SK-N-SH treated with all-trans-retinoic acid at 6 μM for 48 hours (cell line): ENCODE measurements at regions not wholly inside any gene's neighbourhood (a gene's known extent, or its start where the extent isn't known, plus 50 kb on each side); places are given as distances from the start of the nearest gene placed in this dataset.

Experiments used
- ATAC-seq: fragments of 200-7000 bp; cut with Tn5 transposase; 3 replicates; pipeline ENCODE4 v1.9.1; 2020; ENCODE audit warnings: mild to moderate bottlenecking, moderate library complexity
- ARNTL ChIP-seq: fragments of 450-650 bp; formaldehyde crosslinking; IDR thresholded peaks from 2 replicates; pipeline ENCODE4 v1.5.0; 2020; ENCODE audit warnings: low read depth, mild to moderate bottlenecking, moderate library complexity, borderline replicate concordance
- BACH2 ChIP-seq: fragments of 250-450 bp; sonication (Bioruptor Pico); IDR thresholded peaks from 2 replicates; pipeline ENCODE4 v1.9.0; 2021; ENCODE audit warnings: mild to moderate bottlenecking, borderline replicate concordance
- CREB5 ChIP-seq: fragments of 250-450 bp; sonication (Bioruptor Pico); IDR thresholded peaks from 2 replicates; pipeline ENCODE4 v1.5.1; 2020; ENCODE audit warnings: low read depth, mild to moderate bottlenecking, moderate library complexity
- CSDC2 ChIP-seq: fragments of 250-450 bp; sonication (Bioruptor Pico); IDR thresholded peaks from 2 replicates; pipeline ENCODE4 v1.5.0; 2020; ENCODE audit warnings: mild to moderate bottlenecking, moderate library complexity
- ESRRG ChIP-seq: fragments of 250-450 bp; sonication (Bioruptor Pico); IDR thresholded peaks from 2 replicates; pipeline ENCODE4 v1.6.1; 2021; ENCODE audit warnings: mild to moderate bottlenecking
- GLIS3 ChIP-seq: fragments of 250-450 bp; sonication (Bioruptor Pico); IDR thresholded peaks from 2 replicates; pipeline ENCODE4 v1.5.0; 2020; ENCODE audit warnings: mild to moderate bottlenecking, moderate library complexity
- ISL1 ChIP-seq: fragments of 250-450 bp; sonication (Bioruptor Pico); IDR thresholded peaks from 2 replicates; pipeline ENCODE4 v2.1.2; 2022; ENCODE audit warnings: mild to moderate bottlenecking, moderate library complexity
- OSR1 ChIP-seq: fragments of 250-450 bp; sonication (Bioruptor Pico); IDR thresholded peaks from 2 replicates; pipeline ENCODE4 v1.8.0; 2022; ENCODE audit warnings: moderate library complexity, mild to moderate bottlenecking, inconsistent platforms
- PATZ1 ChIP-seq: fragments of 250-450 bp; sonication (Bioruptor Pico); IDR thresholded peaks from 2 replicates; pipeline ENCODE4 v1.8.0; 2020; ENCODE audit warnings: mild to moderate bottlenecking, moderate library complexity, borderline replicate concordance
- POU6F1 ChIP-seq: fragments of 250-450 bp; sonication (Bioruptor Pico); IDR thresholded peaks from 2 replicates; pipeline ENCODE4 v1.8.0; 2021; ENCODE audit warnings: low read depth, mild to moderate bottlenecking, moderate library complexity, borderline replicate concordance
- PPARA ChIP-seq: fragments of 250-450 bp; sonication (Bioruptor Pico); IDR thresholded peaks from 2 replicates; pipeline ENCODE4 v1.5.0; 2020; ENCODE audit warnings: mild to moderate bottlenecking, borderline replicate concordance
- RARB ChIP-seq: fragments of 250-450 bp; sonication (Bioruptor Pico); IDR thresholded peaks from 2 replicates; pipeline ENCODE4 v1.8.0; 2021; ENCODE audit warnings: mild to moderate bottlenecking, moderate library complexity
- SNAI2 ChIP-seq: fragments of 250-450 bp; sonication (Bioruptor Pico); IDR thresholded peaks from 2 replicates; pipeline ENCODE4 v1.5.0; 2020; ENCODE audit warnings: mild to moderate bottlenecking, moderate library complexity
- TCF4 ChIP-seq: fragments of 250-450 bp; sonication (Bioruptor Pico); IDR thresholded peaks from 2 replicates; pipeline ENCODE4 v1.8.0; 2021; ENCODE audit warnings: mild to moderate bottlenecking, moderate library complexity, borderline replicate concordance
- TOX ChIP-seq: fragments of 250-450 bp; sonication (Bioruptor Pico); IDR thresholded peaks from 2 replicates; pipeline ENCODE4 v1.8.0; 2021; ENCODE audit warnings: mild to moderate bottlenecking, moderate library complexity, borderline replicate concordance
- ZC3H10 ChIP-seq: fragments of 250-450 bp; sonication (Bioruptor Pico); IDR thresholded peaks from 2 replicates; pipeline ENCODE4 v1.5.1; 2021; ENCODE audit warnings: mild to moderate bottlenecking, moderate library complexity
- ZFP3 ChIP-seq: fragments of 250-450 bp; sonication (Bioruptor Pico); IDR thresholded peaks from 2 replicates; pipeline ENCODE4 v1.5.0; 2020; ENCODE audit warnings: mild to moderate bottlenecking, moderate library complexity
- ZFP30 ChIP-seq: fragments of 450-650 bp; formaldehyde crosslinking; IDR thresholded peaks from 2 replicates; pipeline ENCODE4 v1.5.0; 2022; ENCODE audit warnings: mild to moderate bottlenecking, moderate library complexity
- ZNF565 ChIP-seq: fragments of 450-650 bp; formaldehyde crosslinking; conservative IDR thresholded peaks from 2 replicates; pipeline ENCODE4 v1.5.0; 2020; ENCODE audit warnings: low read depth, mild to moderate bottlenecking, moderate library complexity
- ZNF70 ChIP-seq: fragments of 450-650 bp; formaldehyde crosslinking; IDR thresholded peaks from 2 replicates; pipeline ENCODE4 v1.5.0; 2020; ENCODE audit warnings: mild to moderate bottlenecking, moderate library complexity
- TF ChIP-seq, protein P1 (sequence below): fragments of 250-450 bp; sonication (Bioruptor Pico); IDR thresholded peaks from 2 replicates; pipeline ENCODE4 v1.5.1; 2021; ENCODE audit warnings: mild to moderate bottlenecking, moderate library complexity

GRCh38 chr12:28650906-28651305, 460.6 kb downstream of the CCDC91 start:
- no peak for ATAC-seq
- TF ChIP-seq GLIS3 (CRISPR knock-in tag), result no peak
- no peak for TF ChIP-seq CREB5 (CRISPR knock-in tag)
- TF ChIP-seq ARNTL, result no peak
- TF ChIP-seq POU6F1 (CRISPR knock-in tag), result no peak
- TF ChIP-seq ZNF70 (CRISPR knock-in tag), result no peak
- no peak for TF ChIP-seq OSR1 (CRISPR knock-in tag)
- no peak for TF ChIP-seq ZNF565 (CRISPR knock-in tag)
- TF ChIP-seq CSDC2 (CRISPR knock-in tag), result no peak
- TF ChIP-seq ZC3H10 (CRISPR knock-in tag), result no peak
- no peak for TF ChIP-seq ZFP30 (CRISPR knock-in tag)
- TF ChIP-seq, protein P1, sequence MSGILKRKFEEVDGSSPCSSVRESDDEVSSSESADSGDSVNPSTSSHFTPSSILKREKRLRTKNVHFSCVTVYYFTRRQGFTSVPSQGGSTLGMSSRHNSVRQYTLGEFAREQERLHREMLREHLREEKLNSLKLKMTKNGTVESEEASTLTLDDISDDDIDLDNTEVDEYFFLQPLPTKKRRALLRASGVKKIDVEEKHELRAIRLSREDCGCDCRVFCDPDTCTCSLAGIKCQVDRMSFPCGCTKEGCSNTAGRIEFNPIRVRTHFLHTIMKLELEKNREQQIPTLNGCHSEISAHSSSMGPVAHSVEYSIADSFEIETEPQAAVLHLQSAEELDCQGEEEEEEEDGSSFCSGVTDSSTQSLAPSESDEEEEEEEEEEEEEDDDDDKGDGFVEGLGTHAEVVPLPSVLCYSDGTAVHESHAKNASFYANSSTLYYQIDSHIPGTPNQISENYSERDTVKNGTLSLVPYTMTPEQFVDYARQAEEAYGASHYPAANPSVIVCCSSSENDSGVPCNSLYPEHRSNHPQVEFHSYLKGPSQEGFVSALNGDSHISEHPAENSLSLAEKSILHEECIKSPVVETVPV, result no peak
- no peak for TF ChIP-seq BACH2 (CRISPR knock-in tag)
- no peak for TF ChIP-seq ESRRG (CRISPR knock-in tag)
- TF ChIP-seq PATZ1 (CRISPR knock-in tag), result no peak
- no peak for TF ChIP-seq TCF4 (CRISPR knock-in tag)
- no peak for TF ChIP-seq RARB (CRISPR knock-in tag)
- no peak for TF ChIP-seq ZFP3 (CRISPR knock-in tag)
- no peak for TF ChIP-seq TOX (CRISPR knock-in tag)
- no peak for TF ChIP-seq ISL1 (CRISPR knock-in tag)
- TF ChIP-seq PPARA (CRISPR knock-in tag), result no peak

DNA sequence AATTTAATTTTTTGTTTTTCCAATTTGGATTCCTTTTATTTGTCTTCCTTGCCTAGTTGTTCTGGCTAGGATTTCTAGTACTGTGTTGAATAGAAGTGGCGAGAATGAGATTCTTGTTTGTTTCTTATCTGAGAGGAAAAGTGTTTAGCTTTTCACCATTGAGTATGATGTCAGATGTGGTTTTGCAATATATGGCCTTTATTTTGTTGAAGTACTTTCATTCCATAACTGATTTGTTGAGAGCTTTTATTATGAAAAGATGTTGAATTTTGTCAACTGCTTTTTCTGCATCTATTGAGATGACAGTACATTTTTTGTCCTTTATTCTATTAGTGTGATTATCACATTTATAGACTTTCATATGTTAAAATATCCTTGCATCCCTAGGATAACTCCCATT, 462.0 kb downstream of the CCDC91 start:
- TF ChIP-seq ISL1 (CRISPR knock-in tag), result no peak
- TF ChIP-seq GLIS3 (CRISPR knock-in tag), result no peak
- no peak for TF ChIP-seq PATZ1 (CRISPR knock-in tag)
- no peak for TF ChIP-seq POU6F1 (CRISPR knock-in tag)
- TF ChIP-seq ZNF565 (CRISPR knock-in tag), result no peak
- TF ChIP-seq PPARA (CRISPR knock-in tag), result no peak
- ATAC-seq, result no peak

GRCh38 chr12:28681980-28682379, 467.1 kb upstream of the FAR2 start:
- ATAC-seq, result no peak
- TF ChIP-seq SNAI2, result no peak
- no peak for TF ChIP-seq ARNTL
- TF ChIP-seq ISL1 (CRISPR knock-in tag), result no peak
- no peak for TF ChIP-seq ZFP3 (CRISPR knock-in tag)
- TF ChIP-seq TOX (CRISPR knock-in tag), result no peak
- TF ChIP-seq BACH2 (CRISPR knock-in tag), result no peak
- TF ChIP-seq PPARA (CRISPR knock-in tag), result no peak
- no peak for TF ChIP-seq PATZ1 (CRISPR knock-in tag)
